ENCODE measurements at regions not wholly inside any gene's neighbourhood (a gene's known extent, or its start where the extent isn't known, plus 50 kb on each side); places are given as distances from the start of the nearest gene placed in this dataset.

DNA sequence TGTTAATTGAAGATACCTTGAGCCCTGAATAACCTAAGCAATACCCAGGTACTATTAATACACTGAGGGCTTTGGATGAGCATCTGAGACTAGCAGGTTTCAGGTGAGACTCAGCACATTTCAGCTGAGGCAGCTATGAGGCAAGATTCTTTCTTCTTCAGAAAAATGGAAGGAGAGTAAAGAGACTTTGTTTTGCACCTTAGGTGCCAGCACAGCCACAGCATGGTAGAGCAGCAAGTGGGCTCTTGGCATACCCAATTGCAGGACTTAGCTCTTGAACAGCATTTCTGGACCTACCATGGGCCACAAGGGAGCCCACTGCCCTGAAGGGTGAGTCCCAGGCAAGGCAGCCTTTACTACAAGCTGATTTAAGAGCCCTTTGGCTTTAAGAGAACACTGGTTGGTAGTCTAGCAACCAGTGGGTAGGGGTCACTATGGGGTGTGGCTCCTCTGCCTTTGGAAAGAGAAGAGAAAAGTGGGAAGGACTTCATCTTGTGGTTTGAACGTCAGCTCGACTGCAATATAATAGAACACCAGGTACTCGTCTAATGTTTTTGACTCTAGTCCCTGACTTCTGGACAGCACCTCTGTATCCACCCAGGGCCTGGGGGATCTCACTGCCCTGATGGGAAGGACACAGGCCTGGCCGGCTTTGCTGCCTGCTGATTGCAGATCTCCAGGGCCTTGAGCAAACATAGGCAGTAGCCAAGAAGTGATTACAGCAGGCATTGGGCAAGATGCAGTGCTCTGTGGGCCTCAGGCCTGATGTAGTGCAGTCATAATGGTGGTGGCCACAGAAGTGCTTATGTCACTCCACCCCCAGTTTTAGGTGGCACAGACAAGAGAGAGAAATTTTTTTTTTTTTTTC is 73.3 kb downstream of the GLYATL1 start:
- ATAC-seq, result no peak
- intact Hi-C loops (cut with micrococcal nuclease), result no loop called here
- in situ Hi-C loops (cut with MboI), result no loop called here
- CTCF ChIA-PET (ENCODE audit: low intra/inter-chr PET ratio), result no interaction called here
- Histone ChIP-seq H3K9me3 (replicated peaks; ENCODE audit: control insufficient read depth, insufficient read depth, low read depth, low read length) (no peaks in the 10 kb centered on the region), H3K27ac (ENCODE audit: extremely low read depth, low read depth, low read length) (no peak overlapping the region), H3K9ac (ENCODE audit: insufficient read depth in 1 of 2, low read depth in 2 of 2, low read length in 2 of 2) (no peak overlapping the region), H3K4me2 (ENCODE audit: insufficient read depth, low read length) (no peak overlapping the region), H3K9me1 (ENCODE audit: control insufficient read depth, insufficient read depth, low read length) (no peaks in the 10 kb centered on the region), H3K4me3 (no peak overlapping the region), H3K4me1 (replicated peaks in 1 of 2; ENCODE audit: control insufficient read depth in 2 of 2, insufficient read depth in 2 of 2, low read length in 2 of 2) (no peaks in the 10 kb centered on the region), H2AFZ (ENCODE audit: low read depth, low read length) (no peak overlapping the region), H3K27me3 (ENCODE audit: control insufficient read depth in 2 of 2, insufficient read depth in 2 of 2, low read length in 2 of 2) (no peaks in the 10 kb centered on the region), H4K20me1 (replicated peaks; ENCODE audit: control insufficient read depth, insufficient read depth, low read length) (peaks cover 2% of the 10 kb centered on the region; the same call in 1 of the 2 replicates), H3K36me3 (ENCODE audit: control insufficient read depth, insufficient read depth, low read length) (no peaks in the 10 kb centered on the region), H3K79me2 (ENCODE audit: control insufficient read depth, insufficient read depth, low read length) (no peaks in the 10 kb centered on the region)
- WGBS (ENCODE audit: insufficient coverage, low coverage, missing lambda C conversion rate), result 0% methylated on average over 4 of the region's 4 CpGs
- TF ChIP-seq THRAP3 (IDR thresholded peaks at IDR 0.05; ENCODE audit: borderline replicate concordance) (no peak), RUNX1 (IDR thresholded peaks at IDR 0.05; ENCODE audit: low read depth) (no peak), DIDO1 (tag; IDR thresholded peaks at IDR 0.05; ENCODE audit: low read depth) (no peak), ATF7 (IDR thresholded peaks at IDR 0.05) (no peak)
- TF ChIP-seq, protein P1, sequence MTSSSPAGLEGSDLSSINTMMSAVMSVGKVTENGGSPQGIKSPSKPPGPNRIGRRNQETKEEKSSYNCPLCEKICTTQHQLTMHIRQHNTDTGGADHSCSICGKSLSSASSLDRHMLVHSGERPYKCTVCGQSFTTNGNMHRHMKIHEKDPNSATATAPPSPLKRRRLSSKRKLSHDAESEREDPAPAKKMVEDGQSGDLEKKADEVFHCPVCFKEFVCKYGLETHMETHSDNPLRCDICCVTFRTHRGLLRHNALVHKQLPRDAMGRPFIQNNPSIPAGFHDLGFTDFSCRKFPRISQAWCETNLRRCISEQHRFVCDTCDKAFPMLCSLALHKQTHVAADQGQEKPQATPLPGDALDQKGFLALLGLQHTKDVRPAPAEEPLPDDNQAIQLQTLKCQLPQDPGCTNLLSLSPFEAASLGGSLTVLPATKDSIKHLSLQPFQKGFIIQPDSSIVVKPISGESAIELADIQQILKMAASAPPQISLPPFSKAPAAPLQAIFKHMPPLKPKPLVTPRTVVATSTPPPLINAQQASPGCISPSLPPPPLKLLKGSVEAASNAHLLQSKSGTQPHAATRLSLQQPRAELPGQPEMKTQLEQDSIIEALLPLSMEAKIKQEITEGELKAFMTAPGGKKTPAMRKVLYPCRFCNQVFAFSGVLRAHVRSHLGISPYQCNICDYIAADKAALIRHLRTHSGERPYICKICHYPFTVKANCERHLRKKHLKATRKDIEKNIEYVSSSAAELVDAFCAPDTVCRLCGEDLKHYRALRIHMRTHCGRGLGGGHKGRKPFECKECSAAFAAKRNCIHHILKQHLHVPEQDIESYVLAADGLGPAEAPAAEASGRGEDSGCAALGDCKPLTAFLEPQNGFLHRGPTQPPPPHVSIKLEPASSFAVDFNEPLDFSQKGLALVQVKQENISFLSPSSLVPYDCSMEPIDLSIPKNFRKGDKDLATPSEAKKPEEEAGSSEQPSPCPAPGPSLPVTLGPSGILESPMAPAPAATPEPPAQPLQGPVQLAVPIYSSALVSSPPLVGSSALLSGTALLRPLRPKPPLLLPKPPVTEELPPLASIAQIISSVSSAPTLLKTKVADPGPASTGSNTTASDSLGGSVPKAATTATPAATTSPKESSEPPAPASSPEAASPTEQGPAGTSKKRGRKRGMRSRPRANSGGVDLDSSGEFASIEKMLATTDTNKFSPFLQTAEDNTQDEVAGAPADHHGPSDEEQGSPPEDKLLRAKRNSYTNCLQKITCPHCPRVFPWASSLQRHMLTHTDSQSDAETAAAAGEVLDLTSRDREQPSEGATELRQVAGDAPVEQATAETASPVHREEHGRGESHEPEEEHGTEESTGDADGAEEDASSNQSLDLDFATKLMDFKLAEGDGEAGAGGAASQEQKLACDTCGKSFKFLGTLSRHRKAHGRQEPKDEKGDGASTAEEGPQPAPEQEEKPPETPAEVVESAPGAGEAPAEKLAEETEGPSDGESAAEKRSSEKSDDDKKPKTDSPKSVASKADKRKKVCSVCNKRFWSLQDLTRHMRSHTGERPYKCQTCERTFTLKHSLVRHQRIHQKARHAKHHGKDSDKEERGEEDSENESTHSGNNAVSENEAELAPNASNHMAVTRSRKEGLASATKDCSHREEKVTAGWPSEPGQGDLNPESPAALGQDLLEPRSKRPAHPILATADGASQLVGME (CRISPR knock-in tag; IDR thresholded peaks at IDR 0.05), result no peak
- BruUV-seq (replicated peaks), result no TSS peak
- FAIRE-seq, result no peak
- DNase-seq (ENCODE audit: extremely low read depth in 1 of 4, low spot score in 3 of 4), result no peak
- POLR2A ChIA-PET, result no interaction called here
